H9 (cell line): ENCODE measurements at regions not wholly inside any gene's neighbourhood (a gene's known extent, or its start where the extent isn't known, plus 50 kb on each side); places are given as distances from the start of the nearest gene placed in this dataset.

Experiments used
- DNase-seq: peaks from one replicate; pipeline ENCODE4 v3.0.0-alpha.2; 2017
- H2AFZ ChIP-seq: one replicate; pipeline ENCODE4 v1.6.1; 2013; ENCODE audit warnings: mild to moderate bottlenecking, low read length, control low read depth, moderate library complexity
- H2AK5ac ChIP-seq: 2 replicates; pipeline ENCODE4 v1.6.1; 2013; ENCODE audit warnings: low read length, control low read depth, mixed read lengths; ENCODE audit not compliant: insufficient read length
- H2BK120ac ChIP-seq: one replicate; pipeline ENCODE4 v1.6.1; 2013; ENCODE audit warnings: low read depth, mild to moderate bottlenecking, low read length, control low read depth, inconsistent platforms; ENCODE audit not compliant: poor library complexity, severe bottlenecking
- H2BK12ac ChIP-seq: 2 replicates; pipeline ENCODE4 v1.6.1; 2013; ENCODE audit warnings: low read length, control low read depth, mixed read lengths, low read depth; ENCODE audit not compliant: insufficient read length
- H2BK15ac ChIP-seq: 2 replicates; pipeline ENCODE4 v1.6.1; 2013; ENCODE audit warnings: low read depth, low read length, control low read depth
- H2BK20ac ChIP-seq: one replicate; pipeline ENCODE4 v1.6.1; 2013; ENCODE audit warnings: low read depth, mild to moderate bottlenecking, low read length, control low read depth, inconsistent platforms; ENCODE audit not compliant: poor library complexity, severe bottlenecking
- H2BK5ac ChIP-seq: 2 replicates; pipeline ENCODE4 v1.6.1; 2013; ENCODE audit warnings: low read length, control low read depth, mixed read lengths; ENCODE audit not compliant: insufficient read length
- H3K14ac ChIP-seq: 2 replicates; pipeline ENCODE4 v1.6.1; 2013; ENCODE audit warnings: low read length, control low read depth; ENCODE audit not compliant: insufficient read depth
- H3K18ac ChIP-seq: 2 replicates; pipeline ENCODE4 v1.6.1; 2013; ENCODE audit warnings: low read depth, mild to moderate bottlenecking, mixed read lengths, low read length, control low read depth; ENCODE audit not compliant: insufficient read length
- H3K23ac ChIP-seq: 2 replicates; pipeline ENCODE4 v1.6.1; 2013; ENCODE audit warnings: low read length, control low read depth, mixed read lengths, low read depth; ENCODE audit not compliant: insufficient read length
- H3K23me2 ChIP-seq: 2 replicates; pipeline ENCODE4 v1.6.1; 2013; ENCODE audit warnings: low read depth, mild to moderate bottlenecking, mixed read lengths, low read length, control low read depth; ENCODE audit not compliant: insufficient read length, poor library complexity, severe bottlenecking
- H3K27ac ChIP-seq: 2 replicates; pipeline ENCODE4 v1.5.1; 2013; ENCODE audit warnings: low read length, control low read depth, mixed read lengths, low read depth; ENCODE audit not compliant: insufficient read length
- H3K27me3 ChIP-seq: 2 replicates; pipeline ENCODE4 v1.6.1; 2013; ENCODE audit warnings: low read length, control low read depth, inconsistent platforms; ENCODE audit not compliant: insufficient read depth
- H3K4ac ChIP-seq: 2 replicates; pipeline ENCODE4 v1.6.1; 2013; ENCODE audit warnings: low read depth, mild to moderate bottlenecking, control low read depth, inconsistent platforms, low read length, moderate library complexity
- H3K4me1 ChIP-seq: 2 replicates; pipeline ENCODE4 v1.6.1; 2013; ENCODE audit warnings: low read length, control low read depth, inconsistent platforms; ENCODE audit not compliant: insufficient read depth
- H3K4me2 ChIP-seq: 2 replicates; pipeline ENCODE4 v1.6.1; 2013; ENCODE audit warnings: low read length, control low read depth, mixed read lengths; ENCODE audit not compliant: insufficient read length, insufficient read depth
- H3K56ac ChIP-seq: 2 replicates; pipeline ENCODE4 v1.6.1; 2013; ENCODE audit warnings: low read depth, mild to moderate bottlenecking, mixed read lengths, low read length, control low read depth; ENCODE audit not compliant: insufficient read length
- H3K79me1 ChIP-seq: 2 replicates; pipeline ENCODE4 v1.6.1; 2013; ENCODE audit warnings: low read depth, mild to moderate bottlenecking, moderate library complexity, low read length, control low read depth, inconsistent platforms; ENCODE audit not compliant: insufficient read depth, poor library complexity, severe bottlenecking
- H3K79me2 ChIP-seq: 2 replicates; pipeline ENCODE4 v1.6.1; 2013; ENCODE audit warnings: low read length, control low read depth, inconsistent platforms; ENCODE audit not compliant: insufficient read depth
- H3K9ac ChIP-seq: 2 replicates; pipeline ENCODE4 v1.6.1; 2013; ENCODE audit warnings: low read length, control low read depth, mixed read lengths; ENCODE audit not compliant: insufficient read length; ENCODE audit errors: extremely low read depth
- H3K9me3 ChIP-seq: one replicate; pipeline ENCODE4 v1.6.1; 2013; ENCODE audit warnings: low read depth, low read length, inconsistent platforms; ENCODE audit not compliant: control insufficient read depth
- H3T11ph ChIP-seq: one replicate; pipeline ENCODE4 v1.6.1; 2013; ENCODE audit warnings: mild to moderate bottlenecking, low read length, control low read depth, inconsistent platforms
- H4K20me1 ChIP-seq: one replicate; pipeline ENCODE4 v1.6.1; 2013; ENCODE audit not compliant: control insufficient read depth, insufficient read length, insufficient read depth
- H4K5ac ChIP-seq: 2 replicates; pipeline ENCODE4 v1.6.1; 2013; ENCODE audit warnings: low read depth, mild to moderate bottlenecking, mixed read lengths, low read length, control low read depth; ENCODE audit not compliant: insufficient read length
- H4K8ac ChIP-seq: replicated peaks from 2 replicates; pipeline ENCODE4 v1.6.1; 2013; ENCODE audit warnings: low read length, control low read depth, mixed read lengths, low read depth; ENCODE audit not compliant: insufficient read length
- H4K91ac ChIP-seq: 2 replicates; pipeline ENCODE4 v1.6.1; 2013; ENCODE audit warnings: low read depth, mild to moderate bottlenecking, moderate library complexity, mixed read lengths, low read length, control low read depth; ENCODE audit not compliant: insufficient read length
- H3K27ac Mint-ChIP-seq, 3 experiments: 2 replicates in 2 of 3; 3 replicates in 1 of 3; pipeline ENCODE4 v1.8.0; 2020 to 2021; ENCODE audit warnings: mixed read lengths in 3 of 3, mild to moderate bottlenecking in 1 of 3, moderate library complexity in 1 of 3
- H3K27me3 Mint-ChIP-seq: 2 replicates; pipeline ENCODE4 v1.8.0; 2021; ENCODE audit warnings: low read depth, mild to moderate bottlenecking, moderate library complexity, mixed read lengths
- H3K36me3 Mint-ChIP-seq, 3 experiments: 2 replicates in 2 of 3; 3 replicates in 1 of 3; pipeline ENCODE4 v1.8.0; 2020 to 2021; ENCODE audit warnings: low read depth in 3 of 3, mixed read lengths in 3 of 3; ENCODE audit not compliant: insufficient read depth in 1 of 3
- H3K4me1 Mint-ChIP-seq, 2 experiments: 2 replicates each; pipeline ENCODE4 v1.8.0; 2020; ENCODE audit warnings: mixed read lengths in 2 of 2
- H3K4me3 Mint-ChIP-seq, 2 experiments: 2 replicates in 1 of 2; 3 replicates in 1 of 2; pipeline ENCODE4 v1.8.0; 2020 to 2021; ENCODE audit warnings: mild to moderate bottlenecking in 2 of 2, mixed read lengths in 2 of 2, moderate library complexity in 1 of 2
- H3K9me3 Mint-ChIP-seq, 2 experiments: 2 replicates in 1 of 2; 3 replicates in 1 of 2; pipeline ENCODE4 v1.8.0; 2020; ENCODE audit warnings: mild to moderate bottlenecking in 2 of 2, mixed read lengths in 2 of 2, moderate library complexity in 1 of 2
- WGBS: extraction: QIAGEN DNeasy Blood & Tissue Kit; methylation state at CpG from one replicate; pipeline ENCODE4 v1.1.7; 2013; ENCODE audit warnings: missing lambda C conversion rate, low lambda C conversion rate, mixed read lengths; ENCODE audit not compliant: insufficient read length; ENCODE audit errors: extremely low coverage; 5-methylcytosine and 5-hydroxymethylcytosine counted together
- TF ChIP-seq, protein P1 (sequence below): fragments of 200-600 bp; sonication (generic); conservative IDR thresholded peaks from 3 replicates; pipeline ENCODE4 v1.8.0; 2021; ENCODE audit warnings: antibody characterized with exemption, mild to moderate bottlenecking

- H3T11ph ChIP-seq = no peak overlapping the region
- H4K91ac ChIP-seq = no peak overlapping the region
- no peak overlapping the region for H3K9ac ChIP-seq
- H3K4me3 Mint-ChIP-seq = no peak overlapping the region
- no peak overlapping the region for H2AFZ ChIP-seq
- H3K4me1 ChIP-seq = no peaks in the 10 kb centered on the region
- no peak overlapping the region for H2BK15ac ChIP-seq
- no peaks in the 10 kb centered on the region for H3K4me1 Mint-ChIP-seq
- TF ChIP-seq, protein P1, sequence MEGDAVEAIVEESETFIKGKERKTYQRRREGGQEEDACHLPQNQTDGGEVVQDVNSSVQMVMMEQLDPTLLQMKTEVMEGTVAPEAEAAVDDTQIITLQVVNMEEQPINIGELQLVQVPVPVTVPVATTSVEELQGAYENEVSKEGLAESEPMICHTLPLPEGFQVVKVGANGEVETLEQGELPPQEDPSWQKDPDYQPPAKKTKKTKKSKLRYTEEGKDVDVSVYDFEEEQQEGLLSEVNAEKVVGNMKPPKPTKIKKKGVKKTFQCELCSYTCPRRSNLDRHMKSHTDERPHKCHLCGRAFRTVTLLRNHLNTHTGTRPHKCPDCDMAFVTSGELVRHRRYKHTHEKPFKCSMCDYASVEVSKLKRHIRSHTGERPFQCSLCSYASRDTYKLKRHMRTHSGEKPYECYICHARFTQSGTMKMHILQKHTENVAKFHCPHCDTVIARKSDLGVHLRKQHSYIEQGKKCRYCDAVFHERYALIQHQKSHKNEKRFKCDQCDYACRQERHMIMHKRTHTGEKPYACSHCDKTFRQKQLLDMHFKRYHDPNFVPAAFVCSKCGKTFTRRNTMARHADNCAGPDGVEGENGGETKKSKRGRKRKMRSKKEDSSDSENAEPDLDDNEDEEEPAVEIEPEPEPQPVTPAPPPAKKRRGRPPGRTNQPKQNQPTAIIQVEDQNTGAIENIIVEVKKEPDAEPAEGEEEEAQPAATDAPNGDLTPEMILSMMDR = no peak
- no peak overlapping the region for H4K5ac ChIP-seq
- no peaks in the 10 kb centered on the region for H3K9me3 Mint-ChIP-seq
- H3K79me2 ChIP-seq = no peaks in the 10 kb centered on the region
- no peak overlapping the region for H2BK12ac ChIP-seq
- no peak overlapping the region for H2AK5ac ChIP-seq
- WGBS = no CpG with 5 or more reads among the region's 4 CpGs
- no peak for DNase-seq
- no peak overlapping the region for H3K4me2 ChIP-seq
- no peaks in the 10 kb centered on the region for H3K36me3 Mint-ChIP-seq
- H2BK5ac ChIP-seq = no peak overlapping the region
- no peaks in the 10 kb centered on the region for H3K9me3 ChIP-seq
- no peak overlapping the region for H3K4ac ChIP-seq
- no peak overlapping the region for H3K27ac ChIP-seq
- H2BK120ac ChIP-seq = no peak overlapping the region
- no peaks in the 10 kb centered on the region for H3K79me1 ChIP-seq
- no peaks in the 10 kb centered on the region for H3K27me3 ChIP-seq
- no peak overlapping the region for H3K56ac ChIP-seq
- no peaks in the 10 kb centered on the region for H3K27me3 Mint-ChIP-seq
- H4K8ac ChIP-seq = no peak overlapping the region
- no peak overlapping the region for H3K18ac ChIP-seq
- no peak overlapping the region for H2BK20ac ChIP-seq
- no peak overlapping the region for H3K14ac ChIP-seq
- H4K20me1 ChIP-seq = no peaks in the 10 kb centered on the region
- H3K23me2 ChIP-seq = no peaks in the 10 kb centered on the region
- no peak overlapping the region for H3K23ac ChIP-seq
- no peak overlapping the region for H3K27ac Mint-ChIP-seq
These were observed 526.1 kb upstream of the CDH18 start for GRCh38 chr5:20514145-20514544.
